K562 (cell line): ENCODE measurements at regions not wholly inside any gene's neighbourhood (a gene's known extent, or its start where the extent isn't known, plus 50 kb on each side); places are given as distances from the start of the nearest gene placed in this dataset.

Experiments used
- ATAC-seq: fragments of 200-7000 bp; cut with Tn5 transposase; 3 replicates; pipeline ENCODE4 v1.9.1; 2020; ENCODE audit warnings: moderate library complexity
- BruUV-seq: library from RNA; stranded (reverse); fragments of 400-500 nt; replicated peaks from 2 replicates; lab custom pipeline; 2021; lab: Mats Ljungman, UMichigan
- CTCF ChIA-PET: fragments of 300-600 bp; formaldehyde crosslinking; extraction: SDS; loops from one replicate; lab custom pipeline; 2021; ENCODE audit warnings: low intra/inter-chr PET ratio; lab: Yijun Ruan, JAX
- POLR2A ChIA-PET: fragments of 300-600, 350-650 bp; sonication (Branson Sonifier 250); formaldehyde crosslinking; extraction: SDS; loops from one replicate; lab custom pipeline; 2021; ENCODE audit warnings: antibody characterized with exemption, inconsistent platforms; lab: Yijun Ruan, JAX
- DNase-seq, 4 experiments: peaks; one replicate each; pipeline versions ENCODE4 v3.0.0 to v3.0.0-alpha.2; 2011 to 2018; ENCODE audit warnings: low spot score in 3 of 4, mixed read lengths in 3 of 4; ENCODE audit errors: extremely low read depth in 1 of 4
- FAIRE-seq: peaks from 2 replicates; lab custom pipeline; 2011; peaks lifted over from hg19 to GRCh38; lab: Jason Lieb, UNC
- H2AFZ ChIP-seq: 2 replicates; pipeline ENCODE4 v1.6.0; 2011; ENCODE audit warnings: low read depth, low read length, control low read depth, inconsistent platforms
- H3K27ac ChIP-seq: fragments of 200-600 bp; 3 replicates; pipeline ENCODE4 v1.8.0; 2011; ENCODE audit warnings: low read depth, mild to moderate bottlenecking, control low read depth, inconsistent platforms, low read length, moderate library complexity, mixed read lengths; ENCODE audit errors: extremely low read depth
- H3K27me3 ChIP-seq, 2 experiments: fragments of 300-600 bp in 1 of 2; 2 replicates in 1 of 2; 3 replicates in 1 of 2; pipeline versions ENCODE4 v1.6.0 to v1.8.0; 2011; ENCODE audit warnings: inconsistent platforms in 2 of 2, low read length in 2 of 2, mild to moderate bottlenecking in 1 of 2, mixed read lengths in 1 of 2, moderate library complexity in 1 of 2; ENCODE audit not compliant: control insufficient read depth in 2 of 2, insufficient read depth in 2 of 2
- H3K36me3 ChIP-seq: fragments of 300-600 bp; 3 replicates; pipeline ENCODE4 v1.8.0; 2011; ENCODE audit warnings: mild to moderate bottlenecking, low read length, inconsistent platforms; ENCODE audit not compliant: control insufficient read depth, insufficient read depth
- H3K4me1 ChIP-seq, 2 experiments: fragments of 200-600 bp in 1 of 2; replicated peaks in 1 of 2; 2 replicates in 1 of 2; 3 replicates in 1 of 2; pipeline versions ENCODE4 v1.5.1 to v1.8.0; 2011; ENCODE audit warnings: inconsistent platforms in 2 of 2, low read length in 2 of 2, mild to moderate bottlenecking in 1 of 2, mixed read lengths in 1 of 2, moderate library complexity in 1 of 2; ENCODE audit not compliant: control insufficient read depth in 2 of 2, insufficient read depth in 2 of 2
- H3K4me2 ChIP-seq: 2 replicates; pipeline ENCODE4 v1.6.1; 2011; ENCODE audit warnings: low read length, control low read depth, inconsistent platforms, mixed read lengths; ENCODE audit not compliant: insufficient read depth
- H3K4me3 ChIP-seq: fragments of 200-600 bp; sonication (generic), shearing (Covaris generic); 2 replicates; pipeline ENCODE4 v1.5.1; 2016; ENCODE audit warnings: control low read depth, inconsistent platforms
- H3K79me2 ChIP-seq: fragments of 200-600 bp; 3 replicates; pipeline ENCODE4 v1.8.0; 2011; ENCODE audit warnings: low read length, inconsistent platforms; ENCODE audit not compliant: control insufficient read depth, insufficient read depth
- H3K9ac ChIP-seq, 2 experiments: 2 replicates each; pipeline versions ENCODE4 v1.6.0 to v1.6.1; 2011; ENCODE audit warnings: low read depth in 2 of 2, low read length in 2 of 2, control low read depth in 1 of 2, inconsistent platforms in 1 of 2, mild to moderate bottlenecking in 1 of 2, mixed read lengths in 1 of 2; ENCODE audit not compliant: insufficient read depth in 1 of 2
- H3K9me1 ChIP-seq: one replicate; pipeline ENCODE4 v1.6.0; 2011; ENCODE audit warnings: inconsistent platforms, mild to moderate bottlenecking, low read length, moderate library complexity; ENCODE audit not compliant: control insufficient read depth, insufficient read depth
- H3K9me3 ChIP-seq: replicated peaks from 2 replicates; pipeline ENCODE4 v1.5.1; 2011; ENCODE audit warnings: low read depth, low read length, inconsistent platforms; ENCODE audit not compliant: control insufficient read depth, insufficient read depth
- H4K20me1 ChIP-seq: replicated peaks from 2 replicates; pipeline ENCODE4 v1.6.1; 2011; ENCODE audit warnings: low read length, inconsistent platforms, mixed read lengths; ENCODE audit not compliant: control insufficient read depth, insufficient read depth
- EHMT2 ChIP-seq: fragments of 450-650 bp; IDR thresholded peaks from 2 replicates; pipeline ENCODE4 v1.6.1; 2018; ENCODE audit warnings: antibody characterized with exemption
- ELF1 ChIP-seq: fragments of 200-800 bp; sonication (Bioruptor generic); IDR thresholded peaks from 2 replicates; pipeline ENCODE4 v1.6.1; 2016; ENCODE audit warnings: missing genetic modification characterization, missing compliant biosample characterization
- SIRT6 ChIP-seq: IDR thresholded peaks from one replicate; pipeline ENCODE4 v1.6.1; 2012; ENCODE audit warnings: low read depth, mild to moderate bottlenecking, control low read depth, inconsistent platforms, low read length, moderate library complexity
- ZNF23 ChIP-seq: fragments of 250-450 bp; sonication (Bioruptor Pico); IDR thresholded peaks from 2 replicates; pipeline ENCODE4 v1.4.0; 2020; ENCODE audit warnings: mild to moderate bottlenecking
- ZZZ3 ChIP-seq: fragments of 450-650 bp; IDR thresholded peaks from 2 replicates; pipeline ENCODE4 v1.6.1; 2016; ENCODE audit warnings: antibody characterized with exemption, mild to moderate bottlenecking, moderate library complexity
- WGBS: fragments of 100-300 bp; shearing (Covaris generic); methylation state at CpG from one replicate; pipeline ENCODE4 v1.1.6; 2016; ENCODE audit warnings: low coverage, mixed read lengths; ENCODE audit not compliant: insufficient coverage; ENCODE audit errors: missing lambda C conversion rate; 5-methylcytosine and 5-hydroxymethylcytosine counted together
- in situ Hi-C: fragments of 300-500 bp; cut with MboI; formaldehyde crosslinking; loops from 4 replicates; pipeline ENCODE4 v1.15.0; 2018; ENCODE audit warnings: inconsistent platforms, mixed read lengths
- intact Hi-C: fragments of 100-400 bp; cut with micrococcal nuclease; formaldehyde crosslinking; loops from 2 replicates; pipeline ENCODE4 v1.14.2; 2022
- TF ChIP-seq, protein P1 (sequence below): sonication (generic); formaldehyde crosslinking; IDR thresholded peaks from 2 replicates; pipeline ENCODE4 v1.8.0; 2022; ENCODE audit warnings: mild to moderate bottlenecking, missing genetic modification reagents, borderline replicate concordance

DNA sequence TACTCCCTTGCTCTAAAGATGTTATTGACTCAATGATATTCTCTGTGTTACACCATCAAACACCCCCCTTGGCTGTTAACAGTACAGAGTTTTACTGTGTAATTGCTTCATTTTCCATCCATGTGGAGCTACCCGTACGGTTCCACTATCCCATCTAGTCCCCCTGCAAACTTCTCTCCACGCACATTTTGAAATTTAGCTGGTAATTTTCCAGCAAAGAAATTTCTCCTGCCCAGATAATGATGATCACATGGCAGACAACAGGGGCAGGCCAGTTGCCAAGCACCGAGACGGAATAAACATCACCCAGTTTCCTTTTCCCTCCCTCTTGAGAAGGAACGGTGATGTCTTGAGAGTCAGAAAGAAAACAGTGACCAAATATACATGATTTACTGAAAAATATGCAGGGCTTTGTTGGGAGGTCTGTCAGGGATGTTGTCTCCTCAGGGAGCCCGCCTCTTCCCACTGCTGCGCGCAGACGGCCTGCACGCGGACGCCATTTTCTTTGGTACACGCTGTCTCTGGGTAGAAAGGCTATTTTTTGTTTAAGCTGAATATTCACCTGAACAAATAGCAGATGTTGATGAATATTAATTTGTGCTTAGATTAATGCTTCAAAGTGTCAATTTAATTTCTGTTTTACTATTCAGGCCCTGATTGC, 109.9 kb downstream of the OLFM4 start:
- WGBS = 3% methylated on average over 13 of the region's 14 CpGs
- CTCF ChIA-PET = interaction anchor here (0.6 kb wide), 1 partner anchor 19 kb away, joined by 3 read pairs; no protein-coding TSS in a partner anchor

GRCh38 chr13:53141336-53141735, 112.7 kb downstream of the OLFM4 start:
- H3K4me1 ChIP-seq = no peaks in the 10 kb centered on the region
- no peaks in the 10 kb centered on the region for H3K9me3 ChIP-seq
- no peaks in the 10 kb centered on the region for H3K9me1 ChIP-seq
- H3K27me3 ChIP-seq = no peaks in the 10 kb centered on the region; a peak in 1 of 5 replicates
- no peak overlapping the region for H3K4me2 ChIP-seq
- H3K4me3 ChIP-seq = no peak overlapping the region
- H3K9ac ChIP-seq = no peak overlapping the region
- no peaks in the 10 kb centered on the region for H3K36me3 ChIP-seq
- H3K79me2 ChIP-seq = no peaks in the 10 kb centered on the region
- ChIA-PET CTCF (no interaction called here), POLR2A (interaction anchor here (0.7 kb wide), 1 partner anchor 12 kb away, joined by 4 read pairs; no protein-coding TSS in a partner anchor)
- FAIRE-seq (no peak), ATAC-seq (no peak), DNase-seq (no peak)
- 0% methylated on average over 3 of the region's 3 CpGs for WGBS
- no TSS peak for BruUV-seq
- H4K20me1 ChIP-seq = no peaks in the 10 kb centered on the region
- in situ Hi-C loops = no loop called here
- intact Hi-C loops = no loop called here
- H3K27ac ChIP-seq = no peak overlapping the region
- no peak overlapping the region for H2AFZ ChIP-seq
- TF ChIP-seq ELF1 (tag) = no peak
- no peak for TF ChIP-seq EHMT2
- TF ChIP-seq, protein P1, sequence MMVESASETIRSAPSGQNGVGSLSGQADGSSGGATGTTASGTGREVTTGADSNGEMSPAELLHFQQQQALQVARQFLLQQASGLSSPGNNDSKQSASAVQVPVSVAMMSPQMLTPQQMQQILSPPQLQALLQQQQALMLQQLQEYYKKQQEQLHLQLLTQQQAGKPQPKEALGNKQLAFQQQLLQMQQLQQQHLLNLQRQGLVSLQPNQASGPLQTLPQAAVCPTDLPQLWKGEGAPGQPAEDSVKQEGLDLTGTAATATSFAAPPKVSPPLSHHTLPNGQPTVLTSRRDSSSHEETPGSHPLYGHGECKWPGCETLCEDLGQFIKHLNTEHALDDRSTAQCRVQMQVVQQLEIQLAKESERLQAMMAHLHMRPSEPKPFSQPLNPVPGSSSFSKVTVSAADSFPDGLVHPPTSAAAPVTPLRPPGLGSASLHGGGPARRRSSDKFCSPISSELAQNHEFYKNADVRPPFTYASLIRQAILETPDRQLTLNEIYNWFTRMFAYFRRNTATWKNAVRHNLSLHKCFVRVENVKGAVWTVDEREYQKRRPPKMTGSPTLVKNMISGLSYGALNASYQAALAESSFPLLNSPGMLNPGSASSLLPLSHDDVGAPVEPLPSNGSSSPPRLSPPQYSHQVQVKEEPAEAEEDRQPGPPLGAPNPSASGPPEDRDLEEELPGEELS (CRISPR knock-in tag) = no peak
- no peak for TF ChIP-seq ZZZ3
- TF ChIP-seq ZNF23 = no peak

More for the DNA sequence above, 109.9 kb downstream of the OLFM4 start:
- H3K27ac ChIP-seq = no peak overlapping the region
- H3K4me3 ChIP-seq = no peak overlapping the region
- H3K4me2 ChIP-seq = no peak overlapping the region
- no peaks in the 10 kb centered on the region for H3K36me3 ChIP-seq
- no peak overlapping the region for H3K9ac ChIP-seq
- POLR2A ChIA-PET = interaction anchor here (0.8 kb wide), 1 partner anchor 413 kb away, joined by 4 read pairs; no protein-coding TSS in a partner anchor
- no peaks in the 10 kb centered on the region for H3K9me1 ChIP-seq
- H3K4me1 ChIP-seq = no peaks in the 10 kb centered on the region
- in situ Hi-C loops (no loop called here), intact Hi-C loops (no loop called here)
- ATAC-seq (no peak), DNase-seq (no peak), FAIRE-seq (no peak)
- no peaks in the 10 kb centered on the region; a peak in 1 of 5 replicates for H3K27me3 ChIP-seq
- no peaks in the 10 kb centered on the region for H3K79me2 ChIP-seq
- H4K20me1 ChIP-seq = no peaks in the 10 kb centered on the region
- no peak for TF ChIP-seq SIRT6
- no peaks in the 10 kb centered on the region for H3K9me3 ChIP-seq
- BruUV-seq = no TSS peak
- H2AFZ ChIP-seq = 0 out of 2 replicates have a peak overlapping the region, but pooled peaks have one; percentile 45
